Left lung (tissue), 4 donors: ENCODE measurements at regions not wholly inside any gene's neighbourhood (a gene's known extent, or its start where the extent isn't known, plus 50 kb on each side); places are given as distances from the start of the nearest gene placed in this dataset.

Source experiments
- ATAC-seq: fragments of 200-7000 bp; cut with Tn5 transposase; one replicate; pipeline ENCODE4 v1.9.1; 2020; ENCODE audit warnings: moderate library complexity
- DNase-seq, 4 donors: peaks; one replicate each; pipeline ENCODE4 v3.0.0-alpha.2; 2013 to 2020
- H3K27ac ChIP-seq, 2 donors: fragments of 200-600 bp; sonication (generic) in 1 of 2; one replicate each; pipeline versions ENCODE4 v1.5.0 to v1.8.0; 2020 to 2021
- H3K27me3 ChIP-seq, 2 donors: fragments of 200-600 bp; sonication (generic) in 1 of 2; one replicate each; pipeline versions ENCODE4 v1.5.0 to v1.8.0; 2020 to 2021
- H3K36me3 ChIP-seq, 2 donors: fragments of 200-600 bp; sonication (generic) in 1 of 2; one replicate each; pipeline versions ENCODE4 v1.5.0 to v1.8.0; 2020 to 2021
- H3K4me1 ChIP-seq, 2 donors: fragments of 200-600 bp; one replicate each; pipeline ENCODE4 v1.8.0; 2021
- H3K4me3 ChIP-seq, 2 donors: fragments of 200-600 bp; sonication (generic) in 1 of 2; one replicate each; pipeline versions ENCODE4 v1.5.0 to v1.8.0; 2020 to 2021; ENCODE audit warnings: mild to moderate bottlenecking in 1 of 2
- H3K9me3 ChIP-seq, 2 donors: fragments of 200-600 bp; sonication (generic) in 1 of 2; one replicate each; pipeline versions ENCODE4 v1.5.0 to v1.8.0; 2020 to 2021
- CTCF ChIP-seq, 2 donors: fragments of 200-600 bp; sonication (generic) in 1 of 2; IDR thresholded peaks; one replicate each; pipeline versions ENCODE4 v1.5.0 to v1.8.0; 2021; ENCODE audit warnings: antibody characterized with exemption in 2 of 2
- intact Hi-C, 2 donors: fragments of 100-400 bp; cut with DNase I; formaldehyde crosslinking; loops; one replicate each; pipeline versions ENCODE4 v1.11.2 to v1.14.2; 2022
- donor health status: DM: no; HTN: yes; CAD: no.
- donor health status: DM: no; HTN: no; CAD: no.

GRCh38 chr2:88329815-88330603 is 122.5 kb downstream of the FOXI3 start:
- intact Hi-C loops: no loop called here
- DNase-seq (no peak), ATAC-seq (peak; percentile 88)
- Histone ChIP-seq H3K4me1 (no peaks in the 10 kb centered on the region), H3K27me3 (no peaks in the 10 kb centered on the region), H3K9me3 (no peaks in the 10 kb centered on the region), H3K4me3 (no peak overlapping the region), H3K36me3 (no peaks in the 10 kb centered on the region), H3K27ac (no peak overlapping the region)
- no peak for TF ChIP-seq CTCF (IDR thresholded peaks at IDR 0.05)

GRCh38 chr2:88321449-88322248 is 130.8 kb downstream of the FOXI3 start:
- Histone ChIP-seq H3K36me3 (no peaks in the 10 kb centered on the region), H3K27ac (no peak overlapping the region), H3K27me3 (peaks cover 0 to 6% of the 10 kb centered on the region in 2 donors), H3K4me1 (no peaks in the 10 kb centered on the region), H3K4me3 (no peak overlapping the region), H3K9me3 (no peaks in the 10 kb centered on the region)
- DNase-seq: no peak
- TF ChIP-seq CTCF (IDR thresholded peaks at IDR 0.05): no peak
- intact Hi-C loops: no loop called here
- no peak for ATAC-seq

- H3K4me3 ChIP-seq: no peak overlapping the region
- no peak for ATAC-seq
- H3K4me1 ChIP-seq: no peaks in the 10 kb centered on the region
- H3K27me3 ChIP-seq: peaks cover 0 to 6% of the 10 kb centered on the region in 2 donors
- H3K9me3 ChIP-seq: no peaks in the 10 kb centered on the region
- no peak overlapping the region for H3K27ac ChIP-seq
- TF ChIP-seq CTCF (IDR thresholded peaks at IDR 0.05): no peak
- intact Hi-C loops: no loop called here
- H3K36me3 ChIP-seq: no peaks in the 10 kb centered on the region
- no peak for DNase-seq
Observed at GRCh38 chr2:88320076-88320773, 132.3 kb downstream of the FOXI3 start.

- DNase-seq (no peak), ATAC-seq (no peak)
- H3K4me3 ChIP-seq: no peak overlapping the region
- no peak for TF ChIP-seq CTCF (IDR thresholded peaks at IDR 0.05)
- intact Hi-C loops: no loop called here
- no peaks in the 10 kb centered on the region for H3K36me3 ChIP-seq
- no peak overlapping the region for H3K27ac ChIP-seq
- no peaks in the 10 kb centered on the region for H3K4me1 ChIP-seq
- no peaks in the 10 kb centered on the region for H3K9me3 ChIP-seq
- H3K27me3 ChIP-seq: peaks cover 0 to 6% of the 10 kb centered on the region in 2 donors
Observed at GRCh38 chr2:88318956-88319330, 133.6 kb downstream of the FOXI3 start.
